Kidney epithelial cell (primary cell): ENCODE measurements at regions not wholly inside any gene's neighbourhood (a gene's known extent, or its start where the extent isn't known, plus 50 kb on each side); places are given as distances from the start of the nearest gene placed in this dataset.

Source experiments
- DNase-seq: peaks from one replicate; pipeline ENCODE4 v3.0.0-alpha.2; 2010; ENCODE audit warnings: low read depth
- H3K27me3 ChIP-seq: 2 replicates; pipeline ENCODE4 v1.6.0; 2011; ENCODE audit warnings: low read length; ENCODE audit not compliant: control insufficient read depth, insufficient read depth
- H3K36me3 ChIP-seq: 2 replicates; pipeline ENCODE4 v1.5.1; 2011; ENCODE audit warnings: low read length; ENCODE audit not compliant: control insufficient read depth, insufficient read depth
- H3K4me3 ChIP-seq: 2 replicates; pipeline ENCODE4 v1.5.1; 2011; ENCODE audit warnings: low read depth, mild to moderate bottlenecking, control low read depth, low read length
- CTCF ChIP-seq: IDR thresholded peaks from 2 replicates; pipeline ENCODE4 v1.5.1; 2011; ENCODE audit warnings: mild to moderate bottlenecking, moderate library complexity, low read length, control low read depth, inconsistent platforms; ENCODE audit not compliant: insufficient read depth, poor library complexity, severe bottlenecking

DNA sequence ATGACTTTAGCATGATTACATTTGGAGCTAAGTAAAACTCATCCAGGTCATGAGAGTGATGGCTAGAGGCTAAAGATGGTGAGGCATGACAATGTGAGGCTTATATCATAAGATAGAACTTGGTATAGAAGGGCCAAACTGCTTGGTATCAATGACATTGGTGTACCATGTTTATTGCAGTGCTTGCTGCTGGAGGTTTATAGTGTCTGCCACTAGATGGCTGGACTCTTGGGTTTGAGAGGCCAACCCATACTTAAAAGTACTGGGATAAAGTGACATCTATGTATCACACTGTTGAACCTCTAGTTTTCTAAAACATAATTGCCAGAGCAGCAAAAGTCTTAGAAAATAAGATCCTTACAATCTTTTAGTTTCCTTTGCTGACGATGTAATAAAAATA lies 83.0 kb upstream of the TACR3 start:
- no peak for TF ChIP-seq CTCF
- H3K27me3 ChIP-seq = no peaks in the 10 kb centered on the region
- H3K4me3 ChIP-seq = no peak overlapping the region
- no peak for DNase-seq
- H3K36me3 ChIP-seq = no peaks in the 10 kb centered on the region

DNA sequence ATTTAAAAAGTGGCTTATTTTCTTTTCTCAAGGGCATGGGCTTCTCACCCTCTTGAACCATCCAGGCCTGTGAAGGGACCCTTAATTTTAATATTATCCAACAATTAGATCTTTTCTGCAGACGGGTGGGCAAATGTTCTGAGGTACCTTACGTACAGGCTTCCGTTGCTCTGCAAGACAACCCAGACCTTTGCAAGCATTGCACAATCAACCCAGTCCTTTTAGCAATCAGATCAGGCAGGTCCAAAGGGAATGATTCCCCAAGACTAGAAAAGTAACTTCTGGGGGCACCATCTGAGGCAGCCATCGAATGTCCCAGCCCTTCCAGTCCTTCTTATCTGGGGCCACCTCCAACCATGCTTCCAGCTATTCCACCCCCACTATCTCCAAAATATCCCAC lies 67.3 kb upstream of the TACR3 start:
- DNase-seq = no peak
- no peaks in the 10 kb centered on the region for H3K27me3 ChIP-seq
- no peaks in the 10 kb centered on the region for H3K36me3 ChIP-seq
- no peak for TF ChIP-seq CTCF
- no peak overlapping the region for H3K4me3 ChIP-seq

DNA sequence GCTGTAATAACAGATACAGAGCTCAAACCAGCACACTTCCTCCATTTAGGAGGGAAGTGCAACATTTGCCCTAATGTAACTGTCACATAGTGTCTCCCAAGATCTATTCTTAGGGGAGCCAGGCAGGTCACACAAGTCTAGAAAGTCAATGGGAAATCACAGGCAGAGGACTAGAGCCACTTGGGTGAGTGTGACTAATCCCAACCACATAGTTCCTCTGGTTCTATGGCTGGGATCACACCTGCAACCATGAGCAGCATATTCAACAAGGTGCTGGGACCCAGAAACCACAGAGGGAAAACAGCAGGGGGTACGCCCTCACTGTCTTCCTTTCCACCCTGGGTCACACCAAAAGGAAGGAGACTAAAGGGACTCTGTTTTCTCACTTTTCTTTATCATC lies 66.8 kb upstream of the TACR3 start:
- no peaks in the 10 kb centered on the region for H3K36me3 ChIP-seq
- no peak for DNase-seq
- H3K4me3 ChIP-seq = no peak overlapping the region
- H3K27me3 ChIP-seq = no peaks in the 10 kb centered on the region
- no peak for TF ChIP-seq CTCF

DNA sequence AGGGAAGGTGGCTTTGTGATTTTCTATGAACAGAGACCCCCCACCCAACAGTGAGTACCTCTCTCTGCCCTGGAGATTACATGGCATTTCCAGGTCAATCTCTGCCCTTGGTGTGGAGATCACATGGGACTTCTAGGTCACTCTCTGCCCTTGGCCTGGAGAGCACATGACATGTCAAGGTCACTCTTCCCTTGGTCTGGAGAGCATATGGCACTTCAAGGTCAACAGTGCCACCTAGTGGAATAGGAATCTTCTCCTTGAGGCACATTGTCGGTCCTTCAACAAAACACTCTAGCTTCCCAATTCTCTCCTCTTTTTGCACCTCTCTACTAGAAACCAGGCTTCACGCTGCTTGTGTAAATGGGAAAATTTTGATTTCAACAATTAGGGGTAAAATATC lies 66.2 kb upstream of the TACR3 start:
- peak; percentile 42 for TF ChIP-seq CTCF
- H3K27me3 ChIP-seq = no peaks in the 10 kb centered on the region
- no peaks in the 10 kb centered on the region for H3K36me3 ChIP-seq
- no peak overlapping the region for H3K4me3 ChIP-seq
- no peak for DNase-seq

GRCh38 chr4:103778221-103778620 lies 58.4 kb upstream of the TACR3 start:
- no peak for TF ChIP-seq CTCF
- Histone ChIP-seq H3K36me3 (no peaks in the 10 kb centered on the region), H3K27me3 (no peaks in the 10 kb centered on the region), H3K4me3 (no peak overlapping the region)
- DNase-seq = no peak

GRCh38 chr4:103774326-103774825 lies 54.6 kb upstream of the TACR3 start:
- Histone ChIP-seq H3K36me3 (no peaks in the 10 kb centered on the region), H3K4me3 (no peak overlapping the region), H3K27me3 (no peaks in the 10 kb centered on the region)
- no peak for TF ChIP-seq CTCF
- no peak for DNase-seq
